Astrocyte (in vitro differentiated cells and primary cell): ENCODE measurements at regions not wholly inside any gene's neighbourhood (a gene's known extent, or its start where the extent isn't known, plus 50 kb on each side); places are given as distances from the start of the nearest gene placed in this dataset.
"Not testable (repeated sequence)": the region's sequence is repeated elsewhere in the genome, so short reads cannot be mapped to it uniquely, and the experiment has no call there.

Source experiments
- DNase-seq: peaks from one replicate; pipeline ENCODE4 v3.0.0-alpha.2; 2010; ENCODE audit warnings: low read depth
- FAIRE-seq: peaks from 2 replicates; lab custom pipeline; 2011; peaks lifted over from hg19 to GRCh38; lab: Jason Lieb, UNC
- H2AFZ ChIP-seq: 2 replicates; pipeline ENCODE4 v1.6.0; 2012; ENCODE audit warnings: low read depth, low read length, inconsistent platforms
- H3K27ac ChIP-seq: 2 replicates; pipeline ENCODE4 v1.5.1; 2011; ENCODE audit warnings: low read depth, low read length, inconsistent platforms
- H3K27me3 ChIP-seq: 2 replicates; pipeline ENCODE4 v1.6.0; 2011; ENCODE audit warnings: low read length, inconsistent platforms; ENCODE audit not compliant: insufficient read depth
- H3K36me3 ChIP-seq: 2 replicates; pipeline ENCODE4 v1.5.1; 2011; ENCODE audit warnings: low read length, inconsistent platforms; ENCODE audit not compliant: insufficient read depth
- H3K4me1 ChIP-seq: 2 replicates; pipeline ENCODE4 v1.5.1; 2011; ENCODE audit warnings: low read length, inconsistent platforms; ENCODE audit not compliant: insufficient read depth
- H3K4me2 ChIP-seq: 2 replicates; pipeline ENCODE4 v1.6.0; 2012; ENCODE audit warnings: low read length, inconsistent platforms
- H3K4me3 ChIP-seq: 2 replicates; pipeline ENCODE4 v1.5.1; 2011; ENCODE audit warnings: low read depth, mild to moderate bottlenecking, low read length, inconsistent platforms; ENCODE audit not compliant: insufficient read depth
- H3K79me2 ChIP-seq: 2 replicates; pipeline ENCODE4 v1.6.0; 2012; ENCODE audit warnings: mild to moderate bottlenecking, low read length, inconsistent platforms; ENCODE audit not compliant: insufficient read depth
- H3K9ac ChIP-seq: 2 replicates; pipeline ENCODE4 v1.6.0; 2012; ENCODE audit warnings: mild to moderate bottlenecking, low read length, inconsistent platforms
- H3K9me3 ChIP-seq: 2 replicates; pipeline ENCODE4 v1.5.1; 2012; ENCODE audit warnings: low read depth, mild to moderate bottlenecking, low read length, inconsistent platforms; ENCODE audit not compliant: insufficient read depth
- H4K20me1 ChIP-seq: 2 replicates; pipeline ENCODE4 v1.6.0; 2012; ENCODE audit warnings: low read length, inconsistent platforms; ENCODE audit not compliant: insufficient read depth
- H3K27ac Mint-ChIP-seq: one replicate; pipeline ENCODE4 v1.8.0; 2021; ENCODE audit warnings: mild to moderate bottlenecking, mixed read lengths; ENCODE audit not compliant: unreplicated experiment
- H3K27me3 Mint-ChIP-seq: one replicate; pipeline ENCODE4 v1.8.0; 2021; ENCODE audit warnings: low read depth, mixed read lengths; ENCODE audit not compliant: unreplicated experiment
- H3K36me3 Mint-ChIP-seq: one replicate; pipeline ENCODE4 v1.8.0; 2021; ENCODE audit warnings: low read depth, mixed read lengths; ENCODE audit not compliant: unreplicated experiment
- H3K4me1 Mint-ChIP-seq: one replicate; pipeline ENCODE4 v1.8.0; 2021; ENCODE audit warnings: low read depth, mixed read lengths; ENCODE audit not compliant: unreplicated experiment
- H3K4me3 Mint-ChIP-seq: one replicate; pipeline ENCODE4 v1.8.0; 2021; ENCODE audit warnings: mild to moderate bottlenecking, moderate library complexity, mixed read lengths; ENCODE audit not compliant: unreplicated experiment
- H3K9me3 Mint-ChIP-seq: one replicate; pipeline ENCODE4 v1.8.0; 2021; ENCODE audit warnings: mild to moderate bottlenecking, mixed read lengths; ENCODE audit not compliant: unreplicated experiment
- EZH2 ChIP-seq: IDR thresholded peaks from 2 replicates; pipeline ENCODE4 v1.6.1; 2012; ENCODE audit warnings: mild to moderate bottlenecking, low read length, inconsistent platforms; ENCODE audit not compliant: insufficient read depth
- TF ChIP-seq, protein P1 (sequence below): IDR thresholded peaks from 2 replicates; pipeline ENCODE4 v1.5.1; 2011; ENCODE audit warnings: low read depth, mild to moderate bottlenecking, inconsistent platforms, low read length, moderate library complexity; ENCODE audit not compliant: insufficient read depth

DNA sequence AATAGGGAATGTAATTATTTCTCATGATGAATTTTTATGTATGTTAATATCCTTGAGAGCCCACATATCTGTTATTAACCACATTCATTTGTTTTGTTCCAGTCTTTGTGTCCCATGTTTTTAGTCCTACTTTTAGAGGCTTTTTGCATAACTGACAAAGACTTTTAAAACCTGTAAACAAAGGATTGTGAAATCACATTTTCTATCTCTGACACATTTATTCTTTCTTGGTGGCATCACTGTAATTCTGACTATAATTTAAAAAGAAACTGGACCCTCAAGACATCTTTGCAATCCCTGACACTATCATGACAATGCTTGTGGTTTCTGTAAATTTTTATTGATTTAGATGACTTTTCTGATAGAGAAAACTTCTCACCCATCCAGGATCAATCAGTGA, 313.1 kb downstream of the SIPA1L2 start:
- Histone ChIP-seq H3K4me2 (no peak overlapping the region), H3K27ac (no peak overlapping the region), H3K9me3 (no peaks in the 10 kb centered on the region), H2AFZ (no peak overlapping the region), H3K36me3 (no peaks in the 10 kb centered on the region), H3K27me3 (peaks cover 2% of the 10 kb centered on the region), H3K4me3 (no peak overlapping the region), H3K4me1 (no peaks in the 10 kb centered on the region), H3K9ac (no peak overlapping the region), H4K20me1 (no peaks in the 10 kb centered on the region), H3K79me2 (no peaks in the 10 kb centered on the region)
- no peak for TF ChIP-seq EZH2
- TF ChIP-seq, protein P1, sequence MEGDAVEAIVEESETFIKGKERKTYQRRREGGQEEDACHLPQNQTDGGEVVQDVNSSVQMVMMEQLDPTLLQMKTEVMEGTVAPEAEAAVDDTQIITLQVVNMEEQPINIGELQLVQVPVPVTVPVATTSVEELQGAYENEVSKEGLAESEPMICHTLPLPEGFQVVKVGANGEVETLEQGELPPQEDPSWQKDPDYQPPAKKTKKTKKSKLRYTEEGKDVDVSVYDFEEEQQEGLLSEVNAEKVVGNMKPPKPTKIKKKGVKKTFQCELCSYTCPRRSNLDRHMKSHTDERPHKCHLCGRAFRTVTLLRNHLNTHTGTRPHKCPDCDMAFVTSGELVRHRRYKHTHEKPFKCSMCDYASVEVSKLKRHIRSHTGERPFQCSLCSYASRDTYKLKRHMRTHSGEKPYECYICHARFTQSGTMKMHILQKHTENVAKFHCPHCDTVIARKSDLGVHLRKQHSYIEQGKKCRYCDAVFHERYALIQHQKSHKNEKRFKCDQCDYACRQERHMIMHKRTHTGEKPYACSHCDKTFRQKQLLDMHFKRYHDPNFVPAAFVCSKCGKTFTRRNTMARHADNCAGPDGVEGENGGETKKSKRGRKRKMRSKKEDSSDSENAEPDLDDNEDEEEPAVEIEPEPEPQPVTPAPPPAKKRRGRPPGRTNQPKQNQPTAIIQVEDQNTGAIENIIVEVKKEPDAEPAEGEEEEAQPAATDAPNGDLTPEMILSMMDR, result no peak
- FAIRE-seq (no peak), DNase-seq (no peak)
- Mint-ChIP-seq H3K27me3 (peaks cover 2% of the 10 kb centered on the region), H3K4me1 (peaks cover 3% of the 10 kb centered on the region), H3K4me3 (no peak overlapping the region), H3K9me3 (peaks cover 9% of the 10 kb centered on the region), H3K36me3 (no peaks in the 10 kb centered on the region), H3K27ac (no peak overlapping the region)

DNA sequence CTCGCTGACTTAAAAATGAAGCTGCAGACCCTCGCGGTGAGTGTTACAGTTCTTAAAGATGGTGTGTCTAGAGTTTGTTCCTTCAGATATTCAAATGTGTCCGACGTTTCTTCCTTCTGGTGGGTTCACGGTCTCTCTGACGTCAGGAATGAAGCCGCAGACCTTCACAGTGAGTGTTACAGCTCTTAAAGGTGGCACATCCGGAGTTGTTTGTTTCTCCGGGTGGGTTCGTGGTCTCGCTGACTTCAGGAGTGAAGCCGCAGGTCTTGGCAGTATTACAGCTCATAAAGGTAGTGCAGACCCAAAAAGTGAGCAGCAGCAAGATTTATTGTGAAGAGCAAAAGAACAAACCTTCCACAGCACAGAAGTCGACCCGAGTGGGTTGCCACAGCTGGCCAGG, 316.1 kb downstream of the SIPA1L2 start:
- not testable (repeated sequence) for H3K27me3 ChIP-seq

DNA sequence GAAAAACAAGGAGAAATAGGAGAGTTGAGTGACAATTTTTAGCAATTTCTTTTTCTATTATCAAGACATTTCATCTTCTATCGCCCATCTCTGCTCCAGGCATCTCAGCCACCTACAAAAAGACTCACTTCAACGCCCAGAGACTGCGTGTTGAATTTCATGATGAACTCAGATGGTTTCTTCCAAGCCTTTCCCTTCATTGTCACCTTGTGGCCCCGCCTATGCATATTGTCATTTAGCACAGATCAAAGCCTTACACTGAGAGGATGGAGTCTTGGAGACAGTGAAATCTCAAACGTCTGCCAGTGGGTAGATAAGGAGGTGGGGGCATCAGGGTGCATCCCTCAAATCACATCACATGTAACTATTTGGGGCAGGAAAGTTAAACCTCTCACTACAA, 319.4 kb downstream of the SIPA1L2 start:
- Mint-ChIP-seq H3K27ac (no peak overlapping the region), H3K4me3 (no peak overlapping the region), H3K36me3 (no peaks in the 10 kb centered on the region), H3K27me3 (peaks cover 6% of the 10 kb centered on the region), H3K4me1 (no peaks in the 10 kb centered on the region), H3K9me3 (peaks cover 9% of the 10 kb centered on the region)
- H2AFZ ChIP-seq, result no peak overlapping the region
- TF ChIP-seq EZH2, result no peak
- TF ChIP-seq, protein P1, result no peak
- no peak overlapping the region for H3K4me2 ChIP-seq
- no peak overlapping the region for H3K27ac ChIP-seq
- no peaks in the 10 kb centered on the region for H3K27me3 ChIP-seq
- no peak overlapping the region for H3K4me3 ChIP-seq
- FAIRE-seq (no peak), DNase-seq (no peak)
- H3K79me2 ChIP-seq, result no peaks in the 10 kb centered on the region
- no peaks in the 10 kb centered on the region for H4K20me1 ChIP-seq
- no peaks in the 10 kb centered on the region for H3K9me3 ChIP-seq
- H3K36me3 ChIP-seq, result no peaks in the 10 kb centered on the region
- no peak overlapping the region for H3K9ac ChIP-seq
- no peaks in the 10 kb centered on the region for H3K4me1 ChIP-seq

More for the DNA sequence above, 316.1 kb downstream of the SIPA1L2 start:
- not testable (repeated sequence) for H3K79me2 ChIP-seq, H3K36me3 ChIP-seq, H3K4me1 Mint-ChIP-seq, H3K4me2 ChIP-seq, H3K27me3 Mint-ChIP-seq, H2AFZ ChIP-seq, H3K9me3 Mint-ChIP-seq, H3K36me3 Mint-ChIP-seq, H3K27ac Mint-ChIP-seq, H3K9ac ChIP-seq, H3K4me1 ChIP-seq, H3K4me3 Mint-ChIP-seq, H3K4me3 ChIP-seq, H3K27ac ChIP-seq, FAIRE-seq, H3K9me3 ChIP-seq, DNase-seq, H4K20me1 ChIP-seq
